ENCODE measurements at regions not wholly inside any gene's neighbourhood (a gene's known extent, or its start where the extent isn't known, plus 50 kb on each side); places are given as distances from the start of the nearest gene placed in this dataset.
A peak's percentile ranks its signal among the peaks of the same experiment; 100 is the strongest.
"Not testable (repeated sequence)": the region's sequence is repeated elsewhere in the genome, so short reads cannot be mapped to it uniquely, and the experiment has no call there.

DNA sequence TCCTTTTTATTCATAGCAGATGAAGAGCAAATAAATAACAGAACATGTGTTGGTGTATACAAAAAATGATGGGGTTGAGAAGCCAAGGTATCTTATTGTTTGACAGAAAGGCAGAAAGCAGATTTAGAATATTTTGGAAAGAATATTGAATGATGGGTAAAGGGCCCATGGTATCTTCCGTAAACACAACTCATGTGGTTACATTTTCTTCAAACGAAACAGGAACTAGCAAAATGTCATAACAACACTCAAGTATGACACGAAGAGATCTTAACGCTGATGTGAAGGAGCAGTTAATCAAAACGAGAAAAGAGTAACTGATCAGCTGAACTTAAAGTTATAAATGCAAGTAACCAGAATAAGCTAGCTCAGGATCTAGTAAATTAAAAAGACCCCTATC is 195.7 kb upstream of the GK2 start:
- no peak for DNase-seq

- no peak for DNase-seq
Measured at GRCh38 chr4:79599691-79600090, 191.7 kb upstream of the GK2 start.

- no peak for DNase-seq
Measured at GRCh38 chr4:79598801-79599200, 190.8 kb upstream of the GK2 start.

DNA sequence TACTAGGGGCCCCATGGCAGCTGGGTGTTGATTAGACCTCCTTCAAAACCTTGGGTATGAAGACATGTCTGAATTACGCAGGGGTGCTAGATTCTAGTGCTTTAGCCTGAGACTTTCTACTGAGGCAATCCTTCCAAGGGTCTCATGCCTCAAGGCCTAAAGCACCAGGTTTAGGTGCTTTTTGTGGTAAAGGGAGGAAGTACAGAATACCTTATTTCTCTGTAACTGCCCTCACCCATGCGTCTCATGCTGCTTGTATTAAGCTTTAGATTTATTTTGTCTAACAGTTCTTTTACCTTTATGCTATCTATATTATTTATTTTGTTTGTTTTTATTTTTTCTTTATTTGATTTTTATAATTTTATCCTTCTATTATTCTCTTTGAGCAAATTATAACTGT is 190.2 kb upstream of the GK2 start:
- no peak for DNase-seq

DNA sequence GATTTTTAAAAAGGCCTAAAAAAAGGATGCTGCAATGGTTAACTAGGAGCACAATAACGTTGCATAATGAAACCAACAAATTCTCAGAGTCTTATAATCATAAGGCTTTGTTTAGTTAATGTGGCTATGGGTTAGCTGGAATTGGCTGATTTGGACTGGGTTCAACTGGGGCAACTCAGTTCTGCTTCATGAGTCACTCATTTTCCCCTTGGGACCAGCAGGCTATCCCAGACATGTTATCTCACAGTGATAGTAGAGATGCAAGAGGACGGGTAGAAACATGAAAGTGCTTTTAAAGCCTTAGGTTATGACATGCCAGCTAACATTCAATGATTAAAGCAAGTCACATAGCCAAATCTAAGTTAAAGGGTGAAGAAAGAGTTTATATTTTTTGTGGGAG is 189.2 kb upstream of the GK2 start:
- DNase-seq = peak; percentile 69

DNA sequence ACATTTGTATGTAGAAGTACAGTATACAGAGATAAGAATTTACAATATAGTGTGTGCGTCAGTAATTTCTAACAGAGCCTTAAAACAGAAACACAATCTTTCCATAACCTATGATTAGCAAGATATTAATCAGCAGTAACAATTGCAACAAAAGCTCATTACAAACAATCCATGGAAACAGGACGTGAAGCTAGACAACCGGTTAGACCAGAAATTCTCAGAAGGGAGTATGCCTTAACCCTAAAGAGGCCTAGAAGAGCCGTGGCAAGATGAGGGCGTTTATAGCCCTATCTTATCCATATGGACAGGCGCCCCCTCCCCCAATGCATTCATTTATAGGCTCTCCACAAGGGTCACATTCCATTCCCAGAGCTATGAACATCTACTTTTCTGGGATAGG is 184.2 kb upstream of the GK2 start:
- not testable (repeated sequence) for DNase-seq

- DNase-seq = peak; percentile 36
Measured at GRCh38 chr4:79588679-79589078, 180.7 kb upstream of the GK2 start.

DNA sequence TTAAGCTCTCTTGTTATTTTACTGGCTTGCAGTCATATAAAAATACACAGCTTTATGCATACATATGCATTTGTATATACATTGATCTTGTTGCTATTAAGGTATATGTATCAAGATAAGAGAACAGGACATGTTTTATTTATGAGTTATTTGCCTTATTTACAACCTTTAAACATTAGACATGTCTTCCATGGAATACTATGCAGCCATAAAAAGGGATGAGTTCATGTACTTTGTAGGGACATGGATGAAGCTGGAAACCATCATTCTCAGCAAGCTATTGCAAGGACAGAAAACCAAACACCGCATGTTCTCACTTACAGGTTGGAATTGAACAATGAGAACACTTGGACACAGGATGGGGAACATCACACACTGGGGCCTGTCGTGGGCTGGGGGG is 179.2 kb upstream of the GK2 start:
- DNase-seq = not testable (repeated sequence)

DNA sequence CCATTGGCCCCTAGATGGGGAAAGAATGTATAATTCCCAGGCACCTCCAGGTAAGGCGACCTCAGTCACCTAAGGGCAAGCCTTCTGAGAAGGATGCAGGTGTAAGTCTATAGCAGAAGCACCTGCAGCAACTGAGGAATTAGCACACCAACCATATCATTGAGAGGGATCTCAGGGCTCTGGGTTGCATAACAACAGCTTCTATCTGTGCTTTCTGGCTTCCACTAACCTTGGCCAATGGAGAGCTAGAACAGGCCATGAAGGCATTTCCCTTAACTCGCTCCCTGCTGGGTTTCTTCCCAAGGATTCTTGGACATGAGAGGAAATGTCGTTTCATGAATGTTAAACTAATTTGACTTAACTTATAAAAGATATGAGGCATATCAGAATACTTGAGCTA is 177.8 kb upstream of the GK2 start:
- no peak for DNase-seq

DNA sequence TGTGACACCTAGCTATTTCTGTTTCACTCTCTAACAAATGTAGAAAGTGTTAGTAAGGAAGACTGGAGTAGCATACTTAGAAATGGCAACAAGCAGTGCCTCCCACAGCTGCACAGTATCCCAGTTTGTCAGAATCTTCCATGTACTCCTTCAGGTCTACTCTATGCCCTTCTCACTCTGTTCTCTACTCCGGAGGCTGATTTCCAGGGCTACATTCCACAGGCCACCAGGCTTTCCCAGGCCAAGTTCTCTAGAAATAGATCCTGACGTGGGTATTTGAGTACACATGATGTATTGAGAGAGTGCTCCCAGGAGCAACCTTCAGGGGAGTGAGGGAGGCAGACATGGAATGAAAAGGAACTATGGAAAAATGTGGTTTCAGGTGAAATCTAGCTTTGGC is 177.3 kb upstream of the GK2 start:
- no peak for DNase-seq

GRCh38 chr4:79584902-79585301 is 176.9 kb upstream of the GK2 start:
- DNase-seq = no peak

GRCh38 chr4:79584352-79584751 is 176.3 kb upstream of the GK2 start:
- DNase-seq = no peak

- no peak for DNase-seq
Measured at GRCh38 chr4:79578606-79579005, 170.6 kb upstream of the GK2 start.

DNA sequence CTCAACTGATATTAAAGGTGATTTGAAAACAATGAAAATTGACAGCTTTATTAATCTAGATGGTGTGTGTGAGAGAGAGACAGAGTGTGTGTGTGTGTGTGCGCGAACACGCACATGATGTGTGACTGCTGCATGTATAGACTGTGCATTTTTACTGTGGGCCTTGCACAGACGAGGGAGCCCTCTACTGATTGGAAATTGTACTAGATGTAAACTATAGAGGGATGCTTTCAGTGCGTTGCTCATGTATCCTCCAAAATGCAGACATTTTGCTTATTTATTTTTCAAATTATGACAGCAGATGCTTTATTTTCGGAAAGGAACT is 168.4 kb upstream of the GK2 start:
- peak; percentile 64 for DNase-seq

- DNase-seq = no peak
Measured at GRCh38 chr4:79575709-79576428, 167.8 kb upstream of the GK2 start.

- DNase-seq = no peak
Measured at GRCh38 chr4:79574741-79575451, 166.9 kb upstream of the GK2 start.

- DNase-seq = no peak
Measured at GRCh38 chr4:79563219-79563618, 155.2 kb upstream of the GK2 start.

GRCh38 chr4:79561751-79562150 is 153.7 kb upstream of the GK2 start:
- no peak for DNase-seq

DNA sequence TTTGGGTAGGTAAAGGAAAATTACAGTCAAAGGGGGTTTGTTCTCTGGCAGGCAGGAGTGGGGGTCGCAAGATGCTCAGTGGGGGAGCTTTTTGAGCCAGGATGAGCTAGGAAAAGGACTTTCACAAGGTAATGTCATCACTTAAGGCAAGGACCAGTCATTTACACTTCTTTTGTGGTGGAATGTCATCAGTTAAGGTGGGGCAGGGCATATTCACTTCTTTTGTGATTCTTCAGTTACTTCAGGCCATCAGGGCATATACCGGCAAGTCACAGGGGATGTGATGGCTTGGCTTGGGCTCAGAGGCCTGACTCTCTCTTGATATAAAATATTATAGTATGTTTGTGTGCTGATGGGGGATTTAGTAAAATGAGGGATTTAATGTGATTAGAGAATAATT is 151.4 kb upstream of the GK2 start:
- not testable (repeated sequence) for DNase-seq

GRCh38 chr4:79552311-79552710 is 144.3 kb upstream of the GK2 start:
- DNase-seq = no peak

- DNase-seq = no peak
Measured at GRCh38 chr4:79551555-79551954, 143.5 kb upstream of the GK2 start.

GRCh38 chr4:79547851-79548250 is 139.8 kb upstream of the GK2 start:
- no peak for DNase-seq

DNA sequence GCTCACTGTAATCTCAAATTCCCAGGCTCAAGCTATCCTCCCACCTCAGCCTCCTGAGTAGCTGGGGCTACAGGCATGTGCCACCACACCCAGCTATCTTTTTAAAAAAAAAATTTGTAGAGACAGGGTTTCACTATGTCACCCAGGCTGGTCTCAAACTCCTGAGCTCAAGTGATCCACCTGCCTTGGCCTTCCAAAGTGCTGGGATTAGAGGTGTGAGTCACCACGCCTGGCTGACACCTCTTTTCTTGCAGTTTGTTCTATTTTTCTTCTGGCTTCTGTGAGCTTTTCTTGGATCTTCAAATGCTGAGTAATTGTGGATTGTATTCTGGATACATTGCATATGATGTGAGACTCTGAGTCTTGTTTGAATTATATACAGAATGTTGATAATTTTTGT is 137.3 kb upstream of the GK2 start:
- DNase-seq = not testable (repeated sequence)

- DNase-seq = no peak
Measured at GRCh38 chr4:79540143-79540542, 132.1 kb upstream of the GK2 start.

- DNase-seq = no peak
Measured at GRCh38 chr4:79535516-79535915, 127.5 kb upstream of the GK2 start.

Measured in fibroblast of skin of abdomen (primary cell).